ENCODE measurements at regions not wholly inside any gene's neighbourhood (a gene's known extent, or its start where the extent isn't known, plus 50 kb on each side); places are given as distances from the start of the nearest gene placed in this dataset.

DNA sequence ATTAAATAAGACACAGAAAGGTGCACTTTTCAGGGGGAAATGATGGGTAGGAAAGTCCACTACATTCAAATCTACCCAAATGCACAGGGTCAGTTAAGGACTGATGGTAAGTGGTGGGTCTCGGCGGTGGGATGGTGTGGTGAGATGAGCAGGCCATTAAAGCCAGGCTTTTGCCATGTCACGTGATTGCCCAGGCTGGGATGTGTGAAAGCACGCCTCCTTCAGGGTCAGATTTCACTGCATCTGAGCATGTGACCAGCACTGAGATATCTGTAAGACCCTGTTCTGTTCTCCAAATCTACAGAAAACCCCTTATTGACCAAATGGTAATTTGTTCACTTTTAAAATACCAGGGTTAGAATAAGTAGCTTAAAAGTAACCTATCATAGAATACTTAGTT lies 301.5 kb downstream of the MEX3B start:
- no peak for ATAC-seq
- DNase-seq (ENCODE audit: low read depth, low spot score), result no peak
- H3K27ac ChIP-seq (ENCODE audit: low read length), result no peak overlapping the region
- H3K36me3 ChIP-seq (ENCODE audit: control insufficient read depth, insufficient read depth, low read length), result no peaks in the 10 kb centered on the region
- no peaks in the 10 kb centered on the region for H3K4me1 ChIP-seq (ENCODE audit: control insufficient read depth, insufficient read depth, low read length)
- H3K9me3 ChIP-seq (ENCODE audit: control insufficient read depth, insufficient read depth, low read depth, low read length), result no peaks in the 10 kb centered on the region
- H3K27me3 ChIP-seq (ENCODE audit: control insufficient read depth, insufficient read depth, low read length), result no peaks in the 10 kb centered on the region
- ChIA-PET POLR2A (no interaction called here), CTCF (no interaction called here)
- in situ Hi-C loops (cut with HindIII; ENCODE audit: low pct_unique_long_range_greater_than_20kb, low sequenced_read_pairs) (no loop called here), intact Hi-C loops (cut with micrococcal nuclease; ENCODE audit: unreplicated experiment) (no loop called here)
- TF ChIP-seq SIN3A (IDR thresholded peaks at IDR 0.05; ENCODE audit: borderline replicate concordance, insufficient read depth, low read depth, low read length), result no peak
- no peak for TF ChIP-seq REST (IDR thresholded peaks at IDR 0.05; ENCODE audit: insufficient read depth in 1 of 2, low read depth in 2 of 2, low read length in 1 of 2)
- TF ChIP-seq POLR2AphosphoS5 (IDR thresholded peaks at IDR 0.05; ENCODE audit: low read depth, low read length), result no peak
- no peak for TF ChIP-seq TCF7L2 (IDR thresholded peaks at IDR 0.05; ENCODE audit: low read depth, low read length)
- no peak for TF ChIP-seq CTCF (IDR thresholded peaks at IDR 0.05)
- BruUV-seq (replicated peaks), result no TSS peak
- H3K4me3 ChIP-seq (ENCODE audit: low read depth in 2 of 2, low read length in 2 of 2), result no peak overlapping the region

DNA sequence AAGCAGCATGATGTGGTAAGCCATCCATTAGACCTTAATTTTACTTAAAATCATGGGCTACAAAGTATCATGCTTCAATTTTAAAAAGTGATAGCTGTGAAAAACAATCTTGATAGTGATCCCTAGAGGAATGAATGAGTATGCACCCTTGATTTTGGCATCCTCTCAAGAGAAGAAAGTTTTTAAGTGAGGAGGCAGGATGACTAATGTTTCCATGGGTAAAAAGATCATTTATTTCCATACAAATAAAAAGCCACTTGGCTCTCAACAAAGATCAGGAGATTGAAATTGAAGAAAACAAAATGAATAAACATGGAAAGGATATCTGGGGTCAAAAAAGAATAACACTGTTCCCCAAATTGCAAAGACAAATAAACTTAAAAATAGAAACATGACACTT lies 305.4 kb downstream of the MEX3B start:
- DNase-seq (ENCODE audit: low read depth, low spot score), result no peak
- BruUV-seq (replicated peaks), result no TSS peak
- no peaks in the 10 kb centered on the region for H3K4me1 ChIP-seq (ENCODE audit: control insufficient read depth, insufficient read depth, low read length)
- no peak for ATAC-seq
- no peak overlapping the region for H3K4me3 ChIP-seq (ENCODE audit: low read depth in 2 of 2, low read length in 2 of 2)
- H3K9me3 ChIP-seq (ENCODE audit: control insufficient read depth, insufficient read depth, low read depth, low read length), result no peaks in the 10 kb centered on the region
- intact Hi-C loops (cut with micrococcal nuclease; ENCODE audit: unreplicated experiment) (no loop called here), in situ Hi-C loops (cut with HindIII; ENCODE audit: low pct_unique_long_range_greater_than_20kb, low sequenced_read_pairs) (no loop called here)
- no peak overlapping the region for H3K27ac ChIP-seq (ENCODE audit: low read length)
- ChIA-PET CTCF (no interaction called here), POLR2A (no interaction called here)
- no peaks in the 10 kb centered on the region for H3K27me3 ChIP-seq (ENCODE audit: control insufficient read depth, insufficient read depth, low read length)
- H3K36me3 ChIP-seq (ENCODE audit: control insufficient read depth, insufficient read depth, low read length), result no peaks in the 10 kb centered on the region
- TF ChIP-seq SIN3A (IDR thresholded peaks at IDR 0.05; ENCODE audit: borderline replicate concordance, insufficient read depth, low read depth, low read length) (no peak), REST (IDR thresholded peaks at IDR 0.05; ENCODE audit: insufficient read depth in 1 of 2, low read depth in 2 of 2, low read length in 1 of 2) (no peak), CTCF (IDR thresholded peaks at IDR 0.05) (no peak), TCF7L2 (IDR thresholded peaks at IDR 0.05; ENCODE audit: low read depth, low read length) (no peak), POLR2AphosphoS5 (IDR thresholded peaks at IDR 0.05; ENCODE audit: low read depth, low read length) (no peak)
